ENCODE measurements at regions not wholly inside any gene's neighbourhood (a gene's known extent, or its start where the extent isn't known, plus 50 kb on each side); places are given as distances from the start of the nearest gene placed in this dataset.

DNA sequence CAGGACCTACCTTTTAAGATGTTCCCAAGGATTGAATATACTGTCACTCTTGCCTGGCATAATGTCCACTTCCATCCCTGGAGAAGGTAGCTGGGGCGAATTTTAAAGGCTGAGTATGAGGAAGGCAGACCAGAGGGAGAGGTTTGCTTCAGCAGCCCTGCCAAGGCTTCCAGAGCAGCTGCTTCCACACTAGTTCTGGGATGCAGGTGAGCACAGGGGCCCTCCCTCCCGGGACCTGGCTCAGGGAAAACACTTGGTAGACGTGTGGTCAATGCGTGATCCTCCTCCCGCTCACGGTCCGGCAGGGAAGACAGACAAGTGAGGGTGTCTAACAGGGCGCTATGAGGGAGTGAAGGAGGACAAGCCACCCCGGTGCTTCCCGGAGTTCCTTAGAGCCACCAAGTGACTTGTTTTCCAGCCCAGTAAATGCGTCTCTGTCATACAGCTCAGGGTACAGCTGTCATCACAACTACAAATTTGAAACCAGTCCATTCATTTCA is 327.6 kb downstream of the ARRDC4 start (continued):
- TF ChIP-seq EGR1 (IDR thresholded peaks at IDR 0.05; ENCODE audit: low read depth), result no peak
- no peak for TF ChIP-seq ELF1 (IDR thresholded peaks at IDR 0.05; ENCODE audit: borderline replicate concordance, low read depth)
- TF ChIP-seq, protein P1, sequence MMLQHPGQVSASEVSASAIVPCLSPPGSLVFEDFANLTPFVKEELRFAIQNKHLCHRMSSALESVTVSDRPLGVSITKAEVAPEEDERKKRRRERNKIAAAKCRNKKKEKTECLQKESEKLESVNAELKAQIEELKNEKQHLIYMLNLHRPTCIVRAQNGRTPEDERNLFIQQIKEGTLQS (IDR thresholded peaks at IDR 0.05), result no peak
- TF ChIP-seq ZNF274 (IDR thresholded peaks at IDR 0.05; ENCODE audit: low read depth, low read length), result no peak

DNA sequence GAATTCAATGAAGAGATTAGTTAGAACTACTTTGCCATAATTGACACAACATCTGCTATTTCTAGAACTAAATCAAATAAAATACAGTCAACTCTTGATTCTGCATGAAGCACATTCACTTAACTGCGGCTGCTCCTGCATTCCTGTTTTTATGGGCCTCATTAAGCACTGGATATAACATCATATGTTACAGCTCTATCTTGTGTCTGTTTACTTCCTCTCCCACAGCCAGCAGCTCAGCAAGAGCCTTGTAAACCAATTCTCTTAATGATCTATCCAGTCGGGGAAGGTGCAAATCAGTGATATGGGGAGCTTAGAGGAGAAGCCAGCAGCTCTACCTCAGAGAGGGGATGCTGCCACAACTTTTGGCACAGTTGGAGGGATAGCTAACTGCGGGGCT is 329.2 kb downstream of the ARRDC4 start:
- Histone ChIP-seq H3K27me3 (ENCODE audit: insufficient read depth, low read length) (peaks cover 21% of the 10 kb centered on the region; the same call in 1 of the 2 replicates), H3K36me3 (ENCODE audit: control insufficient read depth in 1 of 2, insufficient read depth in 2 of 2, low read length in 2 of 2) (no peaks in the 10 kb centered on the region), H3K9ac (ENCODE audit: low read length) (no peak overlapping the region), H3K4me3 (replicated peaks in 1 of 2; ENCODE audit: low read depth in 1 of 2, low read length in 2 of 2) (no peak overlapping the region), H3K9me3 (ENCODE audit: control insufficient read depth in 1 of 2, insufficient read depth in 1 of 2, low read depth in 1 of 2, low read length in 2 of 2) (no peaks in the 10 kb centered on the region), H3K9me2 (ENCODE audit: insufficient read depth) (no peaks in the 10 kb centered on the region), H3K4me2 (ENCODE audit: low read length) (no peak overlapping the region), H3K27ac (ENCODE audit: low read depth, low read length) (no peak overlapping the region), H4K20me1 (ENCODE audit: insufficient read depth) (no peaks in the 10 kb centered on the region), H3K4me1 (ENCODE audit: control insufficient read depth in 1 of 2, insufficient read depth in 2 of 2, low read length in 2 of 2) (no peaks in the 10 kb centered on the region), H3K79me2 (ENCODE audit: insufficient read depth, low read length) (no peaks in the 10 kb centered on the region), H2AFZ (ENCODE audit: low read depth, low read length, poor library complexity, severe bottlenecking) (no peak overlapping the region)
- no peak for DNase-seq (ENCODE audit: low read depth, low spot score)
- ATAC-seq, result no peak
- no peak for TF ChIP-seq POLR2A (IDR thresholded peaks at IDR 0.05; ENCODE audit: borderline replicate concordance, extremely low read depth, insufficient read depth, insufficient read length)
- no peak for TF ChIP-seq ZNF274 (IDR thresholded peaks at IDR 0.05; ENCODE audit: low read depth, low read length)
- no peak for TF ChIP-seq YY1 (IDR thresholded peaks at IDR 0.05; ENCODE audit: extremely low read depth, insufficient replicate concordance, low read depth, low read length)
- TF ChIP-seq ELF1 (IDR thresholded peaks at IDR 0.05; ENCODE audit: borderline replicate concordance, low read depth), result no peak
- TF ChIP-seq CEBPB (IDR thresholded peaks at IDR 0.05; ENCODE audit: low read depth), result no peak
- TF ChIP-seq EZH2phosphoT487 (IDR thresholded peaks at IDR 0.05; ENCODE audit: borderline replicate concordance), result no peak
- TF ChIP-seq, protein P2, sequence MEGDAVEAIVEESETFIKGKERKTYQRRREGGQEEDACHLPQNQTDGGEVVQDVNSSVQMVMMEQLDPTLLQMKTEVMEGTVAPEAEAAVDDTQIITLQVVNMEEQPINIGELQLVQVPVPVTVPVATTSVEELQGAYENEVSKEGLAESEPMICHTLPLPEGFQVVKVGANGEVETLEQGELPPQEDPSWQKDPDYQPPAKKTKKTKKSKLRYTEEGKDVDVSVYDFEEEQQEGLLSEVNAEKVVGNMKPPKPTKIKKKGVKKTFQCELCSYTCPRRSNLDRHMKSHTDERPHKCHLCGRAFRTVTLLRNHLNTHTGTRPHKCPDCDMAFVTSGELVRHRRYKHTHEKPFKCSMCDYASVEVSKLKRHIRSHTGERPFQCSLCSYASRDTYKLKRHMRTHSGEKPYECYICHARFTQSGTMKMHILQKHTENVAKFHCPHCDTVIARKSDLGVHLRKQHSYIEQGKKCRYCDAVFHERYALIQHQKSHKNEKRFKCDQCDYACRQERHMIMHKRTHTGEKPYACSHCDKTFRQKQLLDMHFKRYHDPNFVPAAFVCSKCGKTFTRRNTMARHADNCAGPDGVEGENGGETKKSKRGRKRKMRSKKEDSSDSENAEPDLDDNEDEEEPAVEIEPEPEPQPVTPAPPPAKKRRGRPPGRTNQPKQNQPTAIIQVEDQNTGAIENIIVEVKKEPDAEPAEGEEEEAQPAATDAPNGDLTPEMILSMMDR (IDR thresholded peaks at IDR 0.05 in 2 of 3, conservative IDR thresholded peaks at IDR 0.05 in 1 of 3; ENCODE audit: borderline replicate concordance in 1 of 3, insufficient read depth in 1 of 3, low read depth in 2 of 3, low read length in 2 of 3), result no peak
- TF ChIP-seq, protein P3, sequence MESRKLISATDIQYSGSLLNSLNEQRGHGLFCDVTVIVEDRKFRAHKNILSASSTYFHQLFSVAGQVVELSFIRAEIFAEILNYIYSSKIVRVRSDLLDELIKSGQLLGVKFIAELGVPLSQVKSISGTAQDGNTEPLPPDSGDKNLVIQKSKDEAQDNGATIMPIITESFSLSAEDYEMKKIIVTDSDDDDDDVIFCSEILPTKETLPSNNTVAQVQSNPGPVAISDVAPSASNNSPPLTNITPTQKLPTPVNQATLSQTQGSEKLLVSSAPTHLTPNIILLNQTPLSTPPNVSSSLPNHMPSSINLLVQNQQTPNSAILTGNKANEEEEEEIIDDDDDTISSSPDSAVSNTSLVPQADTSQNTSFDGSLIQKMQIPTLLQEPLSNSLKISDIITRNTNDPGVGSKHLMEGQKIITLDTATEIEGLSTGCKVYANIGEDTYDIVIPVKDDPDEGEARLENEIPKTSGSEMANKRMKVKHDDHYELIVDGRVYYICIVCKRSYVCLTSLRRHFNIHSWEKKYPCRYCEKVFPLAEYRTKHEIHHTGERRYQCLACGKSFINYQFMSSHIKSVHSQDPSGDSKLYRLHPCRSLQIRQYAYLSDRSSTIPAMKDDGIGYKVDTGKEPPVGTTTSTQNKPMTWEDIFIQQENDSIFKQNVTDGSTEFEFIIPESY (IDR thresholded peaks at IDR 0.05; ENCODE audit: extremely low read depth, insufficient replicate concordance, low read length), result no peak
- no peak for TF ChIP-seq EZH2 (IDR thresholded peaks at IDR 0.05)
- TF ChIP-seq SIN3A (IDR thresholded peaks at IDR 0.05; ENCODE audit: low read depth), result no peak
- TF ChIP-seq POLR2AphosphoS5 (IDR thresholded peaks at IDR 0.05; ENCODE audit: low read depth, low read length), result no peak
- TF ChIP-seq, protein P1 (IDR thresholded peaks at IDR 0.05), result no peak
- no peak for TF ChIP-seq ZFX (IDR thresholded peaks at IDR 0.05)
- TF ChIP-seq, protein P4, sequence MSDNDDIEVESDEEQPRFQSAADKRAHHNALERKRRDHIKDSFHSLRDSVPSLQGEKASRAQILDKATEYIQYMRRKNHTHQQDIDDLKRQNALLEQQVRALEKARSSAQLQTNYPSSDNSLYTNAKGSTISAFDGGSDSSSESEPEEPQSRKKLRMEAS (IDR thresholded peaks at IDR 0.05), result no peak
- ChIA-PET CTCF (no interaction called here), POLR2A (no interaction called here), RAD21 (ENCODE audit: low non-redundant PET in 1 of 2, low total read pairs in 2 of 2, uncharacterized antibody in 2 of 2, unreplicated experiment in 2 of 2) (no interaction called here)
- BruUV-seq (replicated peaks), result no TSS peak
- intact Hi-C loops (cut with micrococcal nuclease), result loop anchor here (5.0 kb wide), 1 partner anchor 133 kb away; no protein-coding TSS in a partner anchor
